Spleen (tissue), 11 donors: ENCODE measurements at regions not wholly inside any gene's neighbourhood (a gene's known extent, or its start where the extent isn't known, plus 50 kb on each side); places are given as distances from the start of the nearest gene placed in this dataset.

ENCODE experiments used
- DNase-seq: peaks from one replicate; pipeline ENCODE4 v3.0.0-alpha.2; 2020
- H3K27ac ChIP-seq, 8 donors: fragments of 200-600 bp; sonication (generic) in 7 of 8; 1 replicate in 4 of 8; 2 replicates in 4 of 8; pipeline versions ENCODE4 v1.5.0 to v1.8.0; 2016 to 2021; ENCODE audit warnings: inconsistent platforms in 4 of 8, mild to moderate bottlenecking in 4 of 8, moderate library complexity in 1 of 8
- H3K27me3 ChIP-seq, 7 donors: fragments of 200-600 bp; sonication (generic) in 6 of 7; replicated peaks in 1 of 7; 1 replicate in 4 of 7; 2 replicates in 3 of 7; pipeline versions ENCODE4 v1.5.0 to v1.8.0; 2016 to 2021; ENCODE audit warnings: inconsistent platforms in 3 of 7, mild to moderate bottlenecking in 1 of 7
- H3K36me3 ChIP-seq, 6 donors: fragments of 200-600 bp; sonication (generic) in 5 of 6; 1 replicate in 4 of 6; 2 replicates in 2 of 6; pipeline versions ENCODE4 v1.5.0 to v1.8.0; 2016 to 2021; ENCODE audit warnings: inconsistent platforms in 2 of 6
- H3K4me1 ChIP-seq, 6 donors: fragments of 200-600 bp; sonication (generic) in 5 of 6; 1 replicate in 3 of 6; 2 replicates in 3 of 6; pipeline versions ENCODE4 v1.5.0 to v1.8.0; 2016 to 2021; ENCODE audit warnings: inconsistent platforms in 3 of 6
- H3K4me3 ChIP-seq, 8 donors: fragments of 200-600 bp; sonication (generic) in 7 of 8; 1 replicate in 4 of 8; 2 replicates in 4 of 8; pipeline versions ENCODE4 v1.5.0 to v1.8.0; 2016 to 2021; ENCODE audit warnings: inconsistent platforms in 4 of 8, mild to moderate bottlenecking in 4 of 8, moderate library complexity in 2 of 8
- H3K9me3 ChIP-seq, 8 donors: fragments of 200-600 bp; sonication (generic) in 7 of 8; 1 replicate in 4 of 8; 2 replicates in 4 of 8; pipeline versions ENCODE4 v1.5.0 to v1.8.0; 2016 to 2021; ENCODE audit warnings: inconsistent platforms in 4 of 8
- POLR2A ChIP-seq, 3 donors: fragments of 450-650 bp; IDR thresholded peaks; one replicate each; pipeline ENCODE4 v1.5.1; 2017; ENCODE audit warnings: antibody characterized with exemption in 3 of 3, mild to moderate bottlenecking in 1 of 3
- POLR2AphosphoS5 ChIP-seq, 3 donors: sonication (generic); formaldehyde crosslinking; IDR thresholded peaks; one replicate each; pipeline ENCODE4 v1.5.1; 2017; ENCODE audit warnings: antibody characterized with exemption in 3 of 3
- WGBS, 5 donors: extraction: QIAGEN DNeasy Blood & Tissue Kit in 3 of 5; methylation state at CpG; one replicate each; pipeline versions ENCODE4 v1.1.5 to v1.1.7; 2013 to 2018; 5-methylcytosine and 5-hydroxymethylcytosine counted together
- intact Hi-C: fragments of 100-400 bp; cut with DNase I; formaldehyde crosslinking; loops from one replicate; pipeline ENCODE4 v1.15.0; 2023; ENCODE audit warnings: low total_unique reads
- TF ChIP-seq, protein P1 (sequence below), 11 experiments: fragments of 200-600 bp in 7 of 11; fragments of 450-650 bp in 4 of 11; sonication (generic) in 4 of 11; IDR thresholded peaks in 8 of 11; conservative IDR thresholded peaks in 3 of 11; 1 replicate in 7 of 11; 2 replicates in 4 of 11; pipeline versions ENCODE4 v1.4.0 to v1.8.0; 2016 to 2021; ENCODE audit warnings: antibody characterized with exemption in 11 of 11, inconsistent platforms in 4 of 11, mild to moderate bottlenecking in 1 of 11
- donor health status: healthy with polysubstance abuse.
- donor health status: DM: no; HTN: no; CAD: no; lungs with moderate emphysema.
- donor health status: DM: no; HTN: no; CAD: no.
- donor health status: Bipolar disorder and iron deficiency.
- donor health status: healthy.
- donor health status: DM: no; HTN: no; CAD: no.
- donor health status: DM: yes; HTN: yes; CAD: no.

DNA sequence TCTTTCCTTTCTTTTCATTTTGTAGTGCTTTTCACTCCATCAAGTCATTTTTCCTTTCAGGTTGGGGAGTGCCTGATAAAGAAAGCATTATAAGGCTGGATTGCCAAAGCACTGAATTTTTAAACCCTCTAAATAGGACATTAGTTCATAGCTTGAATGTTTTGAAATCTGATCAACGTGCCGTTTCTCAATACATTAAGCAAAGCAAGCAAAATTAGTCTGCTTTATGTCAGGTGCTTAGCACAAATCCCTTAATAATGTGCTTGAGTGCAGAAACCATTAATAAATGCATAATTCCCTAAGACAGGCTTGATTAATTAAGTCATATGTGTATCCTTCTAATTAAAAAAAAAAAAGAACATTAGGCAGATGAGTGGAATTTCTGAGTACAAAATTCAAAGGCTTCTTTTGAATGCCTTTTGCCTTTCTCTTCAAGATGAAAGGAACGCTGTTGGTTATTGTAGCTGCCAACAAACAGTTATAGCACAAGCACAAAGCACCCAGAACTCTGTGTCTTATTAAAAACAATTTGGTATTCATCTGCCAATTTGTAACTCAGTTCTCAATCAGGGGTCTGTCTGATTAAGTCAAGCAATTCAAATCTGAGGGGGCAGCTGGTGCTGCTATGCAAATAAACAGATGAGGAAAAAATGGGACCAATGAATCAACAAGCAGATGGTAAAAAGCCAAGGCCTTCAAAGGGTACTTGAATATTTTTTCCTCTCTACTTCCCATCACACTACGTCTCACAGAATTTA is 233.7 kb downstream of the TLE1 start:
- Histone ChIP-seq H3K36me3 (no peaks in the 10 kb centered on the region), H3K4me1 (no peaks in the 10 kb centered on the region), H3K27ac (no peak overlapping the region), H3K4me3 (no peak overlapping the region), H3K9me3 (no peaks in the 10 kb centered on the region), H3K27me3 (no peaks in the 10 kb centered on the region)
- WGBS, 5 donors: 78 to 84% (median 79%) methylated on average over 4 of the region's 4 CpGs
- TF ChIP-seq, protein P1, sequence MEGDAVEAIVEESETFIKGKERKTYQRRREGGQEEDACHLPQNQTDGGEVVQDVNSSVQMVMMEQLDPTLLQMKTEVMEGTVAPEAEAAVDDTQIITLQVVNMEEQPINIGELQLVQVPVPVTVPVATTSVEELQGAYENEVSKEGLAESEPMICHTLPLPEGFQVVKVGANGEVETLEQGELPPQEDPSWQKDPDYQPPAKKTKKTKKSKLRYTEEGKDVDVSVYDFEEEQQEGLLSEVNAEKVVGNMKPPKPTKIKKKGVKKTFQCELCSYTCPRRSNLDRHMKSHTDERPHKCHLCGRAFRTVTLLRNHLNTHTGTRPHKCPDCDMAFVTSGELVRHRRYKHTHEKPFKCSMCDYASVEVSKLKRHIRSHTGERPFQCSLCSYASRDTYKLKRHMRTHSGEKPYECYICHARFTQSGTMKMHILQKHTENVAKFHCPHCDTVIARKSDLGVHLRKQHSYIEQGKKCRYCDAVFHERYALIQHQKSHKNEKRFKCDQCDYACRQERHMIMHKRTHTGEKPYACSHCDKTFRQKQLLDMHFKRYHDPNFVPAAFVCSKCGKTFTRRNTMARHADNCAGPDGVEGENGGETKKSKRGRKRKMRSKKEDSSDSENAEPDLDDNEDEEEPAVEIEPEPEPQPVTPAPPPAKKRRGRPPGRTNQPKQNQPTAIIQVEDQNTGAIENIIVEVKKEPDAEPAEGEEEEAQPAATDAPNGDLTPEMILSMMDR (IDR thresholded peaks at IDR 0.05 in 8 of 11, conservative IDR thresholded peaks at IDR 0.05 in 3 of 11): no peak
- TF ChIP-seq POLR2AphosphoS5 (IDR thresholded peaks at IDR 0.05) (no peak), POLR2A (IDR thresholded peaks at IDR 0.05) (no peak)
- intact Hi-C loops: no loop called here
- DNase-seq: no peak

DNA sequence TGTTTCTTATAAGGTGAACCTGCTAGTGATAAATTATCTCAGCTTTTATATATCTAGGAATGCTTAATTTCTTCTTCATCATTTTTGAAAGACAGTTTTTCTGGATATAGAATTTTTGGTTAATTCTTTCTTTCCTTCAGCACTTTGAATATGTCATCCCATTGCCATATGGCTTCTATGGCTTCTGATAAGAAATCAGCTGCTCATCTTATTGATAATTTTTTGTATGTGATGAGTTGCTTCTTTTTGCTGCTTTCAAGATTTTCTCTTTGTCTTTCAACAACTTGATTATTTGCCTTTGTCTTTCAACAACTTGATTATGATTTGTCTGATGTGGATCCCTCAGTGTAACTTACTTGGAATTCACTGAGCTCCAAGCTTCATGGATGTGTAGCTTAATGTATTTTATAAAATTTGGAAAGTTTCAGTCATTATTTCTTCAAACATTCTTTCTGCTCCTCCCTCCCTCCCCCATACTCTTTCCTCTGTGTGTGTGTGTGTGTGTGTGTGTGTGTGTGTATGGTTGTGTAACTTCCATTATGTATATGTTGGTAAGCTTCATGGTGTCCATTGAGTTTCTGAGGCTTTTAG is 243.9 kb downstream of the TLE1 start:
- H3K4me3 ChIP-seq: no peak overlapping the region

DNA sequence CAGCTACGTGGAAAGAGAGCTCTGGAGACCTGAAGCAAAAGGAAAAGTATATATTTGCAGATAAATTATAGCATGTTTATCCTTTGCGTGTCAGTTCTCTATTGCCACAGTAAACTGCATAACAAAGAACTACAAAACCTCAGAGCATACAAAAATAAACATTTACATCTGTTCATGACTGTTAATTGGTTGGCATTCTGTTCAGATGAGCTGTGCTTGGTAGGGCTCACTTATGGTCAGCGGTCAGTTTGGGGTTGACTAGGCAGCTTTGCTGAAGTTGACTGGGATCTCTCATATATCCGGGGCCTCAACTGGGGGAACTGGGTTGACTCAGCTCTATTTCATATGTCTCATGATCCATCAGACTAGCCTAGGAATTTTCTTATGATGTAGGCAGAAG is 257.7 kb downstream of the TLE1 start:
- Histone ChIP-seq H3K9me3 (peaks cover 4 to 56% (median 34%) of the 10 kb centered on the region in 8 donors), H3K4me3 (no peak overlapping the region), H3K27me3 (no peaks in the 10 kb centered on the region), H3K4me1 (peaks cover 0 to 5% (median 0%) of the 10 kb centered on the region in 6 donors), H3K27ac (no peak overlapping the region), H3K36me3 (no peaks in the 10 kb centered on the region)
- TF ChIP-seq POLR2AphosphoS5 (IDR thresholded peaks at IDR 0.05) (no peak), POLR2A (IDR thresholded peaks at IDR 0.05) (no peak)
- TF ChIP-seq, protein P1 (IDR thresholded peaks at IDR 0.05 in 8 of 11, conservative IDR thresholded peaks at IDR 0.05 in 3 of 11): no peak
- intact Hi-C loops: no loop called here
- 76 to 86% (median 82%) methylated on average over 4 of the region's 4 CpGs for WGBS, 5 donors
- DNase-seq: no peak

More for the DNA sequence above, 243.9 kb downstream of the TLE1 start:
- no peak for DNase-seq
- H3K27ac ChIP-seq: no peak overlapping the region
- peaks cover 4 to 67% (median 55%) of the 10 kb centered on the region in 8 donors for H3K9me3 ChIP-seq
- H3K36me3 ChIP-seq: no peaks in the 10 kb centered on the region
- no peaks in the 10 kb centered on the region for H3K4me1 ChIP-seq
- no peaks in the 10 kb centered on the region for H3K27me3 ChIP-seq
- TF ChIP-seq POLR2A (IDR thresholded peaks at IDR 0.05): no peak
- no peak for TF ChIP-seq POLR2AphosphoS5 (IDR thresholded peaks at IDR 0.05)
- TF ChIP-seq, protein P1 (IDR thresholded peaks at IDR 0.05 in 8 of 11, conservative IDR thresholded peaks at IDR 0.05 in 3 of 11): no peak
- intact Hi-C loops: no loop called here

DNA sequence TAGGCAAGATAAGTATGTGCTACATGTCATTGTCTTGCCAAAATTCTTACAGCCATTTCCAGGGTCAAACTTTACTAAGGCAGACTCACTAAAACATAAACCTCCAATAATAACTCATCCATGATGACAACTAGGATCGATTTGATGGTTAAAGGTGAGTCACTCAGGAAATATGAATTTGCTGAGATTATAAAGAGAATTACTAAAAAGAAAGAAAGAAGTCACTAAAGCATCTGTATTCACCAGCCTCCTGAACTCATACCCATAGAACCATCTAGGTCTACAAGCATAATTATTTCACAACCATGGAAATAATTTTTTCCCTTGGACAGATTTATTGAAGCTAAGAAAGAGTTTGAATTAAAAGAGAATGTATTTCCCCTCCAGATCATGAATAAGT is 258.6 kb downstream of the TLE1 start:
- H3K4me3 ChIP-seq: no peak overlapping the region
- peaks cover 0 to 5% (median 0%) of the 10 kb centered on the region in 6 donors for H3K4me1 ChIP-seq
- WGBS, 5 donors: 29 to 61% (median 53%) methylated on average over 1 of the region's 1 CpG
- TF ChIP-seq POLR2A (IDR thresholded peaks at IDR 0.05): no peak
- TF ChIP-seq POLR2AphosphoS5 (IDR thresholded peaks at IDR 0.05): no peak
- TF ChIP-seq, protein P1 (IDR thresholded peaks at IDR 0.05 in 8 of 11, conservative IDR thresholded peaks at IDR 0.05 in 3 of 11): no peak
- DNase-seq: no peak
- intact Hi-C loops: no loop called here
- peaks cover 4 to 65% (median 38%) of the 10 kb centered on the region in 8 donors for H3K9me3 ChIP-seq
- no peaks in the 10 kb centered on the region for H3K36me3 ChIP-seq
- H3K27me3 ChIP-seq: no peaks in the 10 kb centered on the region
- no peak overlapping the region for H3K27ac ChIP-seq
